IMR-90 (cell line): ENCODE measurements at regions not wholly inside any gene's neighbourhood (a gene's known extent, or its start where the extent isn't known, plus 50 kb on each side); places are given as distances from the start of the nearest gene placed in this dataset.

Experiments used
- ATAC-seq: fragments of 200-7000 bp; cut with Tn5 transposase; 2 replicates; pipeline ENCODE4 v1.9.1; 2020; ENCODE audit warnings: low read depth, mild to moderate bottlenecking, moderate library complexity
- BruUV-seq: library from RNA; stranded (reverse); fragments of 400-500 nt; replicated peaks from 2 replicates; lab custom pipeline; 2021; lab: Mats Ljungman, UMichigan
- CTCF ChIA-PET: fragments of 300-600 bp; formaldehyde crosslinking; extraction: SDS; loops from one replicate; lab custom pipeline; 2021; ENCODE audit warnings: antibody characterized with exemption; lab: Yijun Ruan, JAX
- POLR2A ChIA-PET: fragments of 300-600 bp; sonication (Branson Sonifier 250); formaldehyde crosslinking; loops from one replicate; lab custom pipeline; 2022; ENCODE audit warnings: antibody characterized with exemption; ENCODE audit not compliant: unreplicated experiment; lab: Charles Lee
- DNase-seq: peaks from one replicate; pipeline ENCODE4 v3.0.0; 2013
- H2AFZ ChIP-seq: replicated peaks from 2 replicates; pipeline ENCODE3; 2013; ENCODE audit warnings: low read length, mild to moderate bottlenecking; ENCODE audit not compliant: poor library complexity
- H2AK5ac ChIP-seq: 2 replicates; pipeline ENCODE4 v1.6.1; 2013; ENCODE audit warnings: low read depth, low read length, inconsistent platforms
- H2AK9ac ChIP-seq: replicated peaks from 2 replicates; pipeline ENCODE3; 2013; ENCODE audit warnings: mild to moderate bottlenecking, low read depth, low read length, moderate library complexity; ENCODE audit not compliant: poor library complexity
- H2BK120ac ChIP-seq: 2 replicates; pipeline ENCODE4 v1.6.1; 2013; ENCODE audit warnings: low read depth, low read length, inconsistent platforms
- H2BK15ac ChIP-seq: 3 replicates; pipeline ENCODE4 v1.6.1; 2013; ENCODE audit warnings: low read depth, low read length, inconsistent platforms
- H2BK20ac ChIP-seq: 2 replicates; pipeline ENCODE4 v1.6.1; 2013; ENCODE audit warnings: low read depth, mild to moderate bottlenecking, inconsistent platforms, low read length, moderate library complexity
- H2BK5ac ChIP-seq: 2 replicates; pipeline ENCODE4 v1.6.1; 2013; ENCODE audit warnings: mild to moderate bottlenecking, low read depth, low read length, inconsistent platforms; ENCODE audit not compliant: poor library complexity, severe bottlenecking
- H3K14ac ChIP-seq: replicated peaks from 2 replicates; pipeline ENCODE4 v1.6.1; 2013; ENCODE audit warnings: low read depth, low read length, inconsistent platforms
- H3K18ac ChIP-seq: 2 replicates; pipeline ENCODE4 v1.6.1; 2013; ENCODE audit warnings: low read depth, low read length, control low read depth
- H3K23ac ChIP-seq: 2 replicates; pipeline ENCODE4 v1.6.1; 2013; ENCODE audit warnings: low read depth, low read length, inconsistent platforms
- H3K27ac ChIP-seq: 2 replicates; pipeline ENCODE4 v1.5.1; 2013; ENCODE audit warnings: mild to moderate bottlenecking, control low read depth, low read length; ENCODE audit not compliant: insufficient read depth
- H3K27me3 ChIP-seq: 2 replicates; pipeline ENCODE4 v1.6.1; 2013; ENCODE audit warnings: low read length; ENCODE audit not compliant: control insufficient read depth, insufficient read depth
- H3K36me3 ChIP-seq: 2 replicates; pipeline ENCODE4 v1.6.1; 2013; ENCODE audit warnings: low read length, mixed read lengths; ENCODE audit not compliant: control insufficient read depth, insufficient read depth
- H3K4ac ChIP-seq: 2 replicates; pipeline ENCODE4 v1.6.1; 2013; ENCODE audit warnings: low read depth, low read length, inconsistent platforms
- H3K4me1 ChIP-seq: 2 replicates; pipeline ENCODE4 v1.6.1; 2013; ENCODE audit warnings: low read length, mixed read lengths; ENCODE audit not compliant: control insufficient read depth, insufficient read depth
- H3K4me2 ChIP-seq: 2 replicates; pipeline ENCODE4 v1.6.1; 2013; ENCODE audit warnings: low read depth, mild to moderate bottlenecking, control low read depth, low read length, moderate library complexity
- H3K4me3 ChIP-seq: 2 replicates; pipeline ENCODE4 v1.5.1; 2013; ENCODE audit warnings: low read depth, mild to moderate bottlenecking, control low read depth, low read length, moderate library complexity; ENCODE audit not compliant: insufficient read depth
- H3K56ac ChIP-seq: 2 replicates; pipeline ENCODE4 v1.6.1; 2013; ENCODE audit warnings: low read length, inconsistent platforms; ENCODE audit not compliant: insufficient read depth; ENCODE audit errors: extremely low read depth
- H3K79me1 ChIP-seq, 2 experiments: 2 replicates each; pipeline ENCODE4 v1.6.1; 2013; ENCODE audit warnings: low read length in 2 of 2, inconsistent platforms in 1 of 2, low read depth in 1 of 2
- H3K9ac ChIP-seq: 2 replicates; pipeline ENCODE4 v1.6.1; 2013; ENCODE audit warnings: low read depth, low read length, control low read depth
- H3K9me1 ChIP-seq: 2 replicates; pipeline ENCODE4 v1.6.1; 2013; ENCODE audit warnings: low read length, inconsistent platforms; ENCODE audit not compliant: insufficient read depth
- H3K9me3 ChIP-seq: 2 replicates; pipeline ENCODE4 v1.6.1; 2013; ENCODE audit warnings: low read length; ENCODE audit not compliant: control insufficient read depth, insufficient read depth
- H4K20me1 ChIP-seq: 2 replicates; pipeline ENCODE4 v1.6.1; 2013; ENCODE audit warnings: low read length, inconsistent platforms; ENCODE audit not compliant: insufficient read depth
- H4K5ac ChIP-seq: 2 replicates; pipeline ENCODE4 v1.6.1; 2013; ENCODE audit warnings: mild to moderate bottlenecking, low read depth, low read length, control low read depth
- H4K8ac ChIP-seq, 2 experiments: 2 replicates each; pipeline ENCODE4 v1.6.1; 2013; ENCODE audit warnings: low read depth in 2 of 2, low read length in 2 of 2, control low read depth in 1 of 2, inconsistent platforms in 1 of 2
- H4K91ac ChIP-seq: 2 replicates; pipeline ENCODE4 v1.6.1; 2013; ENCODE audit warnings: low read depth, low read length, inconsistent platforms; ENCODE audit not compliant: insufficient read depth
- FOS ChIP-seq: fragments of 150-350 bp; IDR thresholded peaks from 2 replicates; pipeline ENCODE4 v1.6.1; 2016; ENCODE audit warnings: low read depth, low read length
- MXI1 ChIP-seq: IDR thresholded peaks from 2 replicates; pipeline ENCODE4 v1.6.1; 2012; ENCODE audit warnings: low read depth, mild to moderate bottlenecking, low read length, moderate library complexity, borderline replicate concordance
- RAD21 ChIP-seq: IDR thresholded peaks from 2 replicates; pipeline ENCODE4 v1.6.1; 2012; ENCODE audit warnings: low read length, improper control_type of control experiment
- RCOR1 ChIP-seq: IDR thresholded peaks from 2 replicates; pipeline ENCODE4 v1.6.1; 2012; ENCODE audit warnings: mild to moderate bottlenecking, low read length, improper control_type of control experiment; ENCODE audit not compliant: insufficient replicate concordance
- WGBS, 2 experiments: methylation state at CpG; one replicate each; pipeline versions ENCODE4 v1.1.5 to v1.1.7; 2013; ENCODE audit warnings: missing lambda C conversion rate in 2 of 2; ENCODE audit not compliant: insufficient read length in 1 of 2; ENCODE audit errors: extremely low coverage in 2 of 2; 5-methylcytosine and 5-hydroxymethylcytosine counted together
- dilution Hi-C: fragments of 300-500 bp; cut with HindIII; formaldehyde crosslinking; loops from one replicate; pipeline ENCODE4 v1.14.3; 2018; ENCODE audit warnings: low sequenced_read_pairs; ENCODE audit not compliant: unreplicated experiment
- in situ Hi-C: fragments of 300-500 bp; cut with MboI; formaldehyde crosslinking; loops from 3 replicates; pipeline ENCODE4 v1.14.3; 2019; ENCODE audit warnings: low sequenced_read_pairs, inconsistent platforms, mixed read lengths
- intact Hi-C: fragments of 100-400 bp; cut with micrococcal nuclease; formaldehyde crosslinking; loops from 2 replicates; pipeline ENCODE4 v1.10.0; 2022
- TF ChIP-seq, protein P1 (sequence below): conservative IDR thresholded peaks from 2 replicates; pipeline ENCODE4 v1.5.1; 2012; ENCODE audit warnings: mild to moderate bottlenecking, low read depth, low read length, improper control_type of control experiment

- CTCF ChIA-PET = no interaction called here
- no TSS peak for BruUV-seq
- no peaks in the 10 kb centered on the region for H3K27me3 ChIP-seq
- ATAC-seq (no peak), DNase-seq (no peak)
- no peak overlapping the region for H4K91ac ChIP-seq
- no peaks in the 10 kb centered on the region for H4K20me1 ChIP-seq
- H3K56ac ChIP-seq = no peak overlapping the region
- H3K36me3 ChIP-seq = no peaks in the 10 kb centered on the region
- in situ Hi-C loops = no loop called here
- no peaks in the 10 kb centered on the region for H3K4me1 ChIP-seq
- H2BK5ac ChIP-seq = no peak overlapping the region
- H3K9me1 ChIP-seq = no peaks in the 10 kb centered on the region
- H2AFZ ChIP-seq = no peak overlapping the region
- no peak overlapping the region for H3K14ac ChIP-seq
- no peak overlapping the region for H4K5ac ChIP-seq
- no peaks in the 10 kb centered on the region for H3K79me1 ChIP-seq
- H2AK9ac ChIP-seq = no peak overlapping the region
- TF ChIP-seq MXI1 = no peak
- TF ChIP-seq FOS = no peak
- TF ChIP-seq RCOR1 = no peak
- no peak for TF ChIP-seq RAD21
- TF ChIP-seq, protein P1, sequence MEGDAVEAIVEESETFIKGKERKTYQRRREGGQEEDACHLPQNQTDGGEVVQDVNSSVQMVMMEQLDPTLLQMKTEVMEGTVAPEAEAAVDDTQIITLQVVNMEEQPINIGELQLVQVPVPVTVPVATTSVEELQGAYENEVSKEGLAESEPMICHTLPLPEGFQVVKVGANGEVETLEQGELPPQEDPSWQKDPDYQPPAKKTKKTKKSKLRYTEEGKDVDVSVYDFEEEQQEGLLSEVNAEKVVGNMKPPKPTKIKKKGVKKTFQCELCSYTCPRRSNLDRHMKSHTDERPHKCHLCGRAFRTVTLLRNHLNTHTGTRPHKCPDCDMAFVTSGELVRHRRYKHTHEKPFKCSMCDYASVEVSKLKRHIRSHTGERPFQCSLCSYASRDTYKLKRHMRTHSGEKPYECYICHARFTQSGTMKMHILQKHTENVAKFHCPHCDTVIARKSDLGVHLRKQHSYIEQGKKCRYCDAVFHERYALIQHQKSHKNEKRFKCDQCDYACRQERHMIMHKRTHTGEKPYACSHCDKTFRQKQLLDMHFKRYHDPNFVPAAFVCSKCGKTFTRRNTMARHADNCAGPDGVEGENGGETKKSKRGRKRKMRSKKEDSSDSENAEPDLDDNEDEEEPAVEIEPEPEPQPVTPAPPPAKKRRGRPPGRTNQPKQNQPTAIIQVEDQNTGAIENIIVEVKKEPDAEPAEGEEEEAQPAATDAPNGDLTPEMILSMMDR = no peak
- no peak overlapping the region for H2BK120ac ChIP-seq
- H3K27ac ChIP-seq = no peak overlapping the region
- no peak overlapping the region for H3K18ac ChIP-seq
- WGBS, 2 experiments = no CpG with 5 or more reads among the region's 1 CpG
- intact Hi-C loops = no loop called here
- no peak overlapping the region for H2BK20ac ChIP-seq
- dilution Hi-C loops = no loop called here
- H3K4ac ChIP-seq = no peak overlapping the region
- no peak overlapping the region for H2AK5ac ChIP-seq
- no peak overlapping the region for H4K8ac ChIP-seq
- H3K9me3 ChIP-seq = peaks cover 8% of the 10 kb centered on the region
- no peak overlapping the region for H3K4me3 ChIP-seq
- no peak overlapping the region for H3K9ac ChIP-seq
- H2BK15ac ChIP-seq = no peak overlapping the region
- H3K23ac ChIP-seq = no peak overlapping the region
- no peak overlapping the region for H3K4me2 ChIP-seq
- POLR2A ChIA-PET = no interaction called here
These were observed 110.8 kb upstream of the GRIN3A start for GRCh38 chr9:101849102-101849707.
